ENCODE measurements at regions not wholly inside any gene's neighbourhood (a gene's known extent, or its start where the extent isn't known, plus 50 kb on each side); places are given as distances from the start of the nearest gene placed in this dataset.

- Histone ChIP-seq H3K4me1 (ENCODE audit: control insufficient read depth, insufficient read depth, low read length) (no peaks in the 10 kb centered on the region), H4K8ac (ENCODE audit: low read depth in 2 of 2, low read length in 2 of 2) (0 out of 4 replicates have a peak overlapping the region, but pooled peaks of 1 of the 2 experiments have one; percentile 47), H2BK5ac (ENCODE audit: low read depth, low read length, poor library complexity, severe bottlenecking) (no peak overlapping the region), H2AK5ac (ENCODE audit: low read depth, low read length) (no peak overlapping the region), H3K18ac (ENCODE audit: low read depth, low read length) (no peak overlapping the region), H3K4ac (ENCODE audit: low read depth, low read length) (peak overlapping the region; percentile 27; the same call in 1 of the 2 replicates), H4K20me1 (ENCODE audit: insufficient read depth, low read length) (no peaks in the 10 kb centered on the region), H2AFZ (replicated peaks; ENCODE audit: low read length, poor library complexity) (peak overlapping the region; percentile 26), H3K23ac (ENCODE audit: low read depth, low read length) (no peak overlapping the region), H3K79me1 (ENCODE audit: low read depth in 1 of 2, low read length in 2 of 2) (no peaks in the 10 kb centered on the region), H3K9me3 (ENCODE audit: control insufficient read depth, insufficient read depth, low read length) (no peaks in the 10 kb centered on the region), H4K5ac (ENCODE audit: low read depth, low read length) (no peak overlapping the region), H2BK120ac (ENCODE audit: low read depth, low read length) (0 out of 2 replicates have a peak overlapping the region, but pooled peaks have one; percentile 10), H3K9ac (ENCODE audit: low read depth, low read length) (no peak overlapping the region), H3K27ac (ENCODE audit: insufficient read depth, low read length) (no peak overlapping the region), H3K9me1 (ENCODE audit: insufficient read depth, low read length) (no peaks in the 10 kb centered on the region), H3K4me3 (ENCODE audit: insufficient read depth, low read depth, low read length) (no peak overlapping the region), H3K27me3 (ENCODE audit: control insufficient read depth, insufficient read depth, low read length) (no peaks in the 10 kb centered on the region), H2BK20ac (ENCODE audit: low read depth, low read length) (no peak overlapping the region), H3K36me3 (ENCODE audit: control insufficient read depth, insufficient read depth, low read length) (no peaks in the 10 kb centered on the region), H3K4me2 (ENCODE audit: low read depth, low read length) (no peak overlapping the region), H4K91ac (ENCODE audit: insufficient read depth, low read depth, low read length) (no peak overlapping the region), H3K14ac (replicated peaks; ENCODE audit: low read depth, low read length) (no peak overlapping the region; the same call in 1 of the 2 replicates), H2AK9ac (replicated peaks; ENCODE audit: low read depth, low read length, poor library complexity) (no peak overlapping the region), H2BK15ac (ENCODE audit: low read depth, low read length) (no peak overlapping the region), H3K56ac (ENCODE audit: extremely low read depth, insufficient read depth, low read length) (no peak overlapping the region)
- POLR2A ChIA-PET (ENCODE audit: unreplicated experiment): no interaction called here
- intact Hi-C loops (cut with micrococcal nuclease): no loop called here
- DNase-seq (no peak), ATAC-seq (ENCODE audit: low read depth) (no peak)
- in situ Hi-C loops (cut with MboI; ENCODE audit: low sequenced_read_pairs): no loop called here
- no TSS peak for BruUV-seq (replicated peaks)
- WGBS, 2 experiments (ENCODE audit: extremely low coverage in 2 of 2, insufficient read length in 1 of 2): no CpG with 5 or more reads among the region's 7 CpGs
- TF ChIP-seq SMC3 (IDR thresholded peaks at IDR 0.05; ENCODE audit: low read depth, low read length) (no peak), NFE2L2 (IDR thresholded peaks at IDR 0.05; ENCODE audit: low read depth, low read length) (no peak), CTCF (conservative IDR thresholded peaks at IDR 0.05; ENCODE audit: low read depth, low read length) (no peak), POLR2A (IDR thresholded peaks at IDR 0.05; ENCODE audit: low read depth, low read length) (no peak), BHLHE40 (IDR thresholded peaks at IDR 0.05; ENCODE audit: low read depth, low read length) (no peak), USF2 (IDR thresholded peaks at IDR 0.05; ENCODE audit: low read depth, low read length) (no peak), FOS (IDR thresholded peaks at IDR 0.05; ENCODE audit: low read depth, low read length) (no peak), RFX5 (IDR thresholded peaks at IDR 0.05; ENCODE audit: low read depth, low read length) (no peak)
- dilution Hi-C loops (cut with HindIII; ENCODE audit: low sequenced_read_pairs, unreplicated experiment): no loop called here
- CTCF ChIA-PET: no interaction called here
Measured at GRCh38 chr13:65926750-65927171, 1303.4 kb downstream of the PCDH9 start.
